Limb (tissue), 2 donors: ENCODE measurements at regions not wholly inside any gene's neighbourhood (a gene's known extent, or its start where the extent isn't known, plus 50 kb on each side); places are given as distances from the start of the nearest gene placed in this dataset.
A peak's percentile ranks its signal among the peaks of the same experiment; 100 is the strongest.
"Not testable (repeated sequence)": the region's sequence is repeated elsewhere in the genome, so short reads cannot be mapped to it uniquely, and the experiment has no call there.

Source experiments
- DNase-seq, 2 donors: peaks; one replicate each; pipeline ENCODE4 v3.0.0-alpha.2; 2016; ENCODE audit errors: extremely low spot score in 2 of 2

GRCh38 chr9:16268067-16268881, 602.2 kb downstream of the BNC2 start:
- no peak for DNase-seq

GRCh38 chr9:16271967-16272366, 598.5 kb downstream of the BNC2 start:
- no peak for DNase-seq

GRCh38 chr9:16272776-16273175, 597.7 kb downstream of the BNC2 start:
- DNase-seq = no peak

GRCh38 chr9:16275795-16276624, 594.5 kb downstream of the BNC2 start:
- peak in 1 of 2 donors; percentile 35 for DNase-seq

GRCh38 chr9:16276866-16277265, 593.6 kb downstream of the BNC2 start:
- DNase-seq = peak in 1 of 2 donors; percentile 26

- peak in 1 of 2 donors; percentile 34 for DNase-seq
Observed at GRCh38 chr9:16277471-16277960, 593.0 kb downstream of the BNC2 start.

GRCh38 chr9:16278326-16278999, 592.0 kb downstream of the BNC2 start:
- peak; percentile 24 to 27 for DNase-seq

GRCh38 chr9:16281707-16282106, 588.8 kb downstream of the BNC2 start:
- DNase-seq = no peak

- no peak for DNase-seq
Observed at GRCh38 chr9:16282216-16282615, 588.3 kb downstream of the BNC2 start.

- peak in 1 of 2 donors; percentile 4 for DNase-seq
Observed at GRCh38 chr9:16282718-16283117, 587.8 kb downstream of the BNC2 start.

- peak in 1 of 2 donors; percentile 16 for DNase-seq
Observed at GRCh38 chr9:16286160-16286559, 584.3 kb downstream of the BNC2 start.

- peak in 1 of 2 donors; percentile 20 for DNase-seq
Observed at GRCh38 chr9:16289639-16290038, 580.8 kb downstream of the BNC2 start.

GRCh38 chr9:16290169-16290568, 580.3 kb downstream of the BNC2 start:
- peak in 1 of 2 donors; percentile 3 for DNase-seq

- DNase-seq = no peak
Observed at GRCh38 chr9:16291921-16292320, 578.5 kb downstream of the BNC2 start.

- no peak for DNase-seq
Observed at GRCh38 chr9:16293610-16294009, 576.9 kb downstream of the BNC2 start.

GRCh38 chr9:16294133-16294770, 576.2 kb downstream of the BNC2 start:
- DNase-seq = no peak

- not testable (repeated sequence) for DNase-seq
Observed at GRCh38 chr9:16294940-16295339, 575.5 kb downstream of the BNC2 start.

- not testable (repeated sequence) for DNase-seq
Observed at GRCh38 chr9:16299368-16299767, 571.1 kb downstream of the BNC2 start.

GRCh38 chr9:16303506-16303905, 567.0 kb downstream of the BNC2 start:
- DNase-seq = peak in 1 of 2 donors; percentile 4

GRCh38 chr9:16304301-16304700, 566.2 kb downstream of the BNC2 start:
- no peak for DNase-seq

GRCh38 chr9:16306586-16306985, 563.9 kb downstream of the BNC2 start:
- no peak for DNase-seq
